CD4-positive, alpha-beta T cell treated with Interleukin-12 subunit alpha and Interleukin-12 subunit beta, for 1 hour (primary cell): ENCODE measurements at regions not wholly inside any gene's neighbourhood (a gene's known extent, or its start where the extent isn't known, plus 50 kb on each side); places are given as distances from the start of the nearest gene placed in this dataset.
"Not testable (repeated sequence)": the region's sequence is repeated elsewhere in the genome, so short reads cannot be mapped to it uniquely, and the experiment has no call there.

ENCODE experiments used
- DNase-seq: peaks from one replicate; pipeline ENCODE4 v3.0.0-alpha.2; 2020

DNA sequence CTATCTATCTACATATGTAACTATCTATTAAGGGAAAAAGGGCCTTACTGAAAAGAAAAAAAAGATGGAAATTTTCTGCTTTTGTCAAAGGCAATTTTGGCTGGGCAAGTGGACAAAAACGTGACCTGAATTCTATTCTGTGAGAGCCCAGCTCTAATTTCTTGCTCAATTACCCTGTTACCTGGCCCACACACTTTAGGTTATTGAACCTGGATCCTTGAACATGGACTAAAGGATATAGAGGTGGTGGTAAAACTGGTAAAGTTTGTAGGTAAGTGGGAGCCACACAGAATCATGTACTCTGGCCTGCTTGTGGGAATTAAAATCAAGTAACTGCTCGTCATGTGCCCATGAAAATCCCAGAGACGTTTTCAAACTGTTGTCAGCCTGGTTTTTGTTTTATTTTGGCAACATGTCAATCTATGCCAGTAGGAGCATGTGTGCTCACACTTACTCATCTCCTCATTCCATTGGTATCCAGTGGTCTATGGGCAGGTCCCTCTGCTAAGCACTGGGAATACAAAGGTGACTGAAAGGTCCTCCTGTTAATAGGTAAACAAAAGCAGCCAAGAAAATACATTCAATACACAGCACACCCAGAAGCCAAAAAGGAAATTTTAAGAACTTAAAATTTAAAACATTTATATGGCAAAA is 113.7 kb upstream of the WARS2 start:
- no peak for DNase-seq

DNA sequence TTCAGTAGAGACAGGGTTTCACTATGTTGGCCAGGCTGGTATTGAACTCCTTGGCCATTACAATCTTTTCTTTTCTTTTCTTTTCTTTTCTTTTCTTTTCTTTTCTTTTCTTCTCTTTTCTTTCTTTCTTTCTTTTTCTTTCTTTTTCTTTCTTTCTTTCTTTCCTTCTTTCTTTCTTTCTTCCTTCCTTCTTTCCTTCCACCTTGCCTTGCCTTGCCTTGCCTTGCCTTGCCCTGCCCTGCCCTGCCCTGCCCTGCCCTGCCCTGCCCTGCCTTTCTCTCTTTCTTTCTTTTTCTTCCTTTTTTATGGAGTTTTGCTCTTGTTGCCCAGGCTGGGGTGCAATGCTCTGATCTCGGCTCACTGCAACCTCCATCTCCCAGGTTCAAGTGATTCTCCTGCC is 112.5 kb upstream of the HAO2 start:
- not testable (repeated sequence) for DNase-seq

DNA sequence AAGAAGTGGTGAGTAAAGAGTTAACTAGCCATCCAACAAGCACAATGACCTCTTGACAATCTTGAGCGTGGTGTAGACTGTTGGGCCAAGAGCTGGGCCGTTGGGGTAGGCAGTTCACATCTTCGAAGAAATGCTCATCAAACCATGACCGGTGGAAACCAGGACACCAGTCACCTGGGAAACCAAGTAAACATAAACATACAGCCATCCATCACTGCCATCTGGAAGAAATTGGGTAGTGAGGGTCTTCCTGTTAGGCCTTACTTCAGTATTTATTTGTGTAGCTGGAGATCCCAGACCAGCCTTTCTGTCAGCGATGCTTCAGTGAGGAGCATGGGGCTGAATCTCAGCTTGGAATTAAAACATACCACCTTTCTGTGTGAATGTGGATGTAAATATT is 108.1 kb upstream of the HAO2 start:
- DNase-seq, result no peak

DNA sequence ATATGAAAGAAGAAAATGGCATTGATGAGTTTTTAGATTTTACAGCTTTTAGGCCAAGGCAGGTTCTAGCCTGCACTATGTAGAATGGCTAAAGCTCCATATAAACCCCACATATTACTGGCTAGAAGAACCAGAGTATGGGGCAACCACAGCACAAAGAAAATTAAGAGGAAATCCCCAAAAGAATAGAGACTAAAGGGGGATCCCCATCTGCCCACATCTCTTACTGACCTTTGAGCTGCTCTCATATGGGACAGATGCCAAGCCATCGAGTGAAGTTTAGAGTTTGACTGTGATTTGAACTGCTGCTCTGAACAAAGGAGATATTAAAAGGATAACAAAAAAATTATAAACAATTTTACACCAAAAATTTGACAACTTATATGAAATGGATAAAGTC is 102.2 kb upstream of the HAO2 start:
- no peak for DNase-seq

DNA sequence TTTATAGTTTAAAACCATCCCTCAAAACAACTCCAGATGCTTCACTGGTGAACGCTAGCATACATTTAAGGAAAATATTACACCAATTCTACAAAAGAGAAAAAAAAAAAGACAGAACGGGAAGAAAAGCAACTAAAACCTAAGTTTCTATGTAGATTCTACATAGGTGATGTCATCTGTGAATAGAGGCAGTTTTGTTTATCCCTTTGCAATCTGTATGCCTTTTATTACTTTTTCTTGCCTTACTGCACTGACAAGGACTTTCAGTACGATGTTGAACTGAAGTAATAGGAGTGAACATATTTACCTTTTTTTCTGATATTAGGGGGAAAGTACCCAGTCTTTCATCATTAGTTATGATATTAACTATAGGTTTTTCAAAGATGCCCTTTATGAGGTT is 101.7 kb upstream of the HAO2 start:
- no peak for DNase-seq

DNA sequence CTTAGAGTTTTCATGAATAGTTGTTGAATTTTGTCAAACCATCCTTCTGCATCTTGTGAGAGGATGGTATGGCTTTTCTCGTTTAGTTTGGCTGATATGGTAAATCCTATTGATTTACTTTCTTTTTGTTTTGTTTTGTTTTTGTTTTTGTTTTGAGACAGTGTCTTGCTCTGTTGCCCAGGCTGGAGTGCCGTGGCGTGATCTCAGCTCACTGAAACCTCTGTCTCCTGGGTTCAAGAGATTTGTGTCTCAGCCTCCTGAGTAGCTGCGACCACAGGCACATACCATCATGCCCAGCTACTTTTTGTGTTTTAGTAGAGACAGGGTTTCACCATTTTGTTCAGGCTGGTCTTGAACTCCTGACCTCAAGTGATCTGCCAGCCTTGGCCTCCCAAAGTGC is 101.3 kb upstream of the HAO2 start:
- not testable (repeated sequence) for DNase-seq

DNA sequence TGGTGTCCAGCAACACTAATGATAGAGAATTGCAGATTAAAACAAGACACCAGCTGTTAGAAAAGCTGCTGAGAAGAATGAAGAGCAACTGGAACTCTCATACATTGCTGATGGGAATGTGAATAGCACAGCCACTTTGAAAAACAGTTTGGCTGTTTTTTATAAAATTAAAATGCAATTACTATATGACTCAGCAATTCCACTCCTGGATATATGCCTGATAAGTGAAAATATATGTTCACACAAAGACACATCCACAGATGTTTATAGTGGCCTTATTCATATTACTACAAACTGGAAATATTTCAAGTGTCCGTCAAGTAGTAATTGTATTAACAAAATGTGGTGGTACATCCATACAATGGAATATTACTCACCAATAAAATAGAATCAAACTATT is 99.7 kb upstream of the HAO2 start:
- DNase-seq, result no peak

DNA sequence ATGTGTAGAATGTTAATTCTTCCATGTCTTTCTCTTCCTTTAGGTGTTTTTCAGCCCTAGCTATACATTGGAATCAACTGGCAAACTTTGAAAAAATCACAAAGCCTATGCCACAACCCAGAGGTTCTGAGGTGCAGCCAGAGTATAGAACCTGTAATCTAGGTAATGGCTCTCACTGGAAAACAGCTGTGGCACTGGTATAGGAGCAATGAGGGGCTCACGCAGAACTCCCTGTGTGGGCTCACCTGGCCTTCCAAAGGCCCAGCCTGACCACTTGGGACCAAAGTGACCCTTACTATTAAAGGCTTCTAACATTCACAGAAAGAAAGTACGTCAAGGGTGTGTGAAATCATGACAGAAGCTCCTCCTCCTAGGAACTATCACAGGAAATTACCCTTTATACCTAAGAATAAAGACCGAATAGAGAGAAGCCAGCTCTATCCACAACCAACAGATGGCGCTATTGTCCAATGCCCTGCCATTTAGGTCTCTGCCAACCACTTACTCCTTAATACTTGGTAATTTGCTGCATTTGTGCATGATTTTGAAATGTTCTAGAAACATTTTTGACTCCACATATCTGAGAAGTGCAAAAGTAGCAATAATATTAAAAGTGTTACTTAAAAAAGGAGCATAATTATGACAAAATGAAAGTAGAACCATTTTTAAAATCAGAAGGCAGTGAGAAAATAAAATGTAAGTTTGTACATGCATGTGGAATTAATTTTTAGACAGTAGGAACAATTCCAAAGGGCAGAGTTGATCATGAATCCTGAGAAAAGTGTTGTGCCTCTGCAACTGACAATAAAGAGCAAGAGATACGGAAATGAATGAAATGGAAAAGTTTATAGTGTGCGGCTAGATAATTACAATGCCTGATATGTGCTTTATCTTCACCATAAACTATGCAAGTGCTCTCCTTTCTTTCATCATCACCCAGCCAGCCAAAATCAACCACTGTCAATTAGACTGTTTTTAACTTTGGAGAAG is 93.1 kb upstream of the HAO2 start:
- DNase-seq, result peak; percentile 37

DNA sequence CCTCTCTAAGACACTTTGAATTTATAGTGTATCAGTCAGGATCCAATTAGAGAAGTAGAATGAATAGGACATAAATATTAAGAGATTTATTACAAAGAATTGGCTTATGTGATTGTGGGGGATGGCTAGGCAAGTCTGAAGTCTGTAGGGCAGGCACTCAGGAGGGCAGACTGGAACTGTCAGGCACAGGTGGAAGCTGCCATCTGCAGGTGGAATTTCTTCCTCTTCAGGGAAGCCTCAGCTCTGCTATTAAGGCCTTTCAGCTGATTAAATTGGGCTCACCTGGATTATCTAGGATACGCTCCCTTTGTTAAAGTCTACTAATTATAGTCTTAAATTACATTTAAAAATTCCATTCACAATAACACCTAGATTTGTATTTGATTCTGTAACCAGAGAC is 92.0 kb upstream of the HAO2 start:
- DNase-seq, result no peak

DNA sequence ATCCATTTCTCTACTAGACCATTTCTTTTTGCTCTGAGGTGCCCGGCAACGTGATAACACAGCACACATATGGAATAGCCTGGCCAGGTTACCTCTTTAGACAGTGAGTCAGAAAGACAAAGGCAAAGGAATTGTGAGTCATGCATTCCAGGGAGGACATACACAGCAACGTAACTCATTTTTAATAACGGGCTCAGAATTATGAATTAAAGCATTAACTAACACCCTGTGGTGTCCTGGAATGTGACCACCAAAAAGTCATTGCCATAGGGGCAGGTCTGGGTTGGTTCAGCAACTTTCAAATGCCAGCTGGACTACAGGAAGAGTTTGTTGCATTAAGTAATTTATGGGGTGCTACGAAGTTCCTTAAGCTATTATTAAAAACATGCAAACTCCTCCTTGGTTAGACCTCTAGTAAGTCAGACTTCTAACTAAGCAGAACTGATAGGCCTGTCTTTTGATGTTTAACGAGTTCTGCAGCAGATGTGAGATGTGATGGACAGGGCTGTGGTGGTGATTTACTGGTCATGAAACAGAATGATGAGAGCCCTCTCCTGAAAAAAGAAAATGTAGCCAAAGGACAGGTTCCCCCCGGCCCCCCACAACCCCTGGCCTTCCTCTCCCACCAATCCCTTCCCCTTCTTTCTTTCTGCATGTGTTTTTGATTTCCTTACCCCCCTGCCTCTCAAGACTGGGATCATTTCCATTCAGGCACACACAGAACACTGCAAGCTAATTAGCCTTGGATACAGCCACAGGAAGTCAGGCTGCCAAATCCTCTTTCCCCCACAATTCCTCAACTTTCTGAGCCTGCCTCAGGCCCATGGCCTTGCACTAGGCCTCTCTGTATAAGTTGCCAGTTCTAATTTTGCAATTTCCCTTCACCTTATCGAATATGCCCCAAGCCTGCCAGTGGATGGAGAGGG is 88.9 kb upstream of the HAO2 start:
- DNase-seq, result no peak

DNA sequence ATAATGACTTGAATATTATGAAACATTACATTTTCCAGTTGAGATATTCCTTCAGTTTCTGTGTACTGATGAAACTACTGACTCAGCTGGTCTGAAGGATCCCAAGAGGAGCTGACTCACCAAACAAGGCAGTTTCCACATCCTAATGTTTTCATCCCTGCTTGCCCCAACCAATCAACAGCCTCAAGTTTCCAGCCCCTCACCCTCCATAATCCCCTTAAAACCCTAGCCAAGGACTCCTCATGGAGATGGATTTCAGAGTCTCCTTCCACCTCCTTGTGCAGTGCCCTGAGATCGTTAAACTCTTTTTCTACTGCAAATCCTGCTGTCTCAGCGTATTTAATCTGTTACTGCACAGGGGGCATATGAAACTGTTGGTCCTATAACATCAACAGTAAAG is 83.1 kb upstream of the HAO2 start:
- no peak for DNase-seq

DNA sequence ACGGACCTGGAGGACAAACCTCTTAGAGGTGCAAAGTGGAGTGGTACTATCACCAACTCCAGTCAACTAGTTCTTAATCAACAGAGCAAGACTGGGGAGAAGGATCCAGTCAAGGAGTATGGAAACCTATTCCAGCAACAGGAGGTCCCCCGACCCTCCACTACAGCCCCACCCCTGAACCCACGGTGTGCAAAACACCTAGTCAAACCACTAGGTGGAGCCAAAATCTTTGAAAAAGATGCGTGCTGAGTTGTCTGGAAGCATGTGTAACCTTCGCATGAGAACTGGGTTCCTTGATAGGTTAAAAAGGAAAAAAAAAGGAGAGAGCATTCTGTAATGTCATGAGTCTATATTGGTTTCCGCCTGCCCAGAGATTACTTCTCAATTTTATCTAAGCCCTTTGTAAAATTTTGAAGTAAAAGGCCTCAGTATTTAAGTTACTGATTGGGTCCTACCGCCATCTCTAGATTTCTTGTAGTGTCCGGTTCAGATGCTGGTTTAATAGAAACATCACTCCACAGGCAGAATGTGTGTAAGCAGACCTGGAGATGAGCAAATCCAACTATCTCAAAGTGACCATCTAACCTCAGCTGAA is 81.9 kb upstream of the HAO2 start:
- peak; percentile 27 for DNase-seq

DNA sequence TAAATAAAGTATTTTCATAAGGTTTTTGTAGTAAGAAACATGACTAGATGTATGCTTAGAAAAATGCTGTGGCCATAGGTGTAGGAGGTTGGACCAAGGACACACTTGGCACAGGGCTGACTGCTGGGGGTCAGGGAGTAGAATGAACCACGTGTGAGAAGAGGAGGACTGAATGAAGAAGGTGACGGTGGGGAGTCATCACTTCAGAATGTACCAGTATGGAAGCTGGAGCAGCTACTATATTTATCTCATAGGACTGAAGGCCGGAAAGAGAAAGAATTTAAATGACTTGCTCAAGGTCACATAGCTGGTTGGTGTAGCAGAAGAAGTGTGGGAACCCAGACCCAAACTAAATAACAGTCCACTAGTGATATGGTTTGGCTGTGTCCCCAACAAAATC is 79.8 kb upstream of the HAO2 start:
- DNase-seq, result no peak

DNA sequence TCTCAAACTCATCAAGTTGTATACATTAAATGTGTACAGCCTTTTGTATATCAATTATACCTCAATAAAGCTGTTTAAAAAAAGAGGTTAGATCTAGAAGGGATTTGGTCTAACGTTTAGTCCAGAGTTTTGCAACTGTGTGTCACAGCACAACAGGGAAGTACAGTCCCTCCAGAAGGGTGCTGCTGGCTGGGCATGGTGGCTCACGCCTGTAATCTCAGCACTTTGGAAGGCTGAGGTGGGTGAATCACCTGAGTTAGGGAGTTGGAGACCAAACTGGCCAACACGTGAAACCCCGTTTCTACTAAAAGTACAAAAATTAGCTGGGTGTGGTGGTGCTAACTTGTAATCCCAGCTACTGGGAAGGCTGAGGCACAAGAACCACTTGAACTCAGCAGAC is 78.3 kb upstream of the HAO2 start:
- no peak for DNase-seq

DNA sequence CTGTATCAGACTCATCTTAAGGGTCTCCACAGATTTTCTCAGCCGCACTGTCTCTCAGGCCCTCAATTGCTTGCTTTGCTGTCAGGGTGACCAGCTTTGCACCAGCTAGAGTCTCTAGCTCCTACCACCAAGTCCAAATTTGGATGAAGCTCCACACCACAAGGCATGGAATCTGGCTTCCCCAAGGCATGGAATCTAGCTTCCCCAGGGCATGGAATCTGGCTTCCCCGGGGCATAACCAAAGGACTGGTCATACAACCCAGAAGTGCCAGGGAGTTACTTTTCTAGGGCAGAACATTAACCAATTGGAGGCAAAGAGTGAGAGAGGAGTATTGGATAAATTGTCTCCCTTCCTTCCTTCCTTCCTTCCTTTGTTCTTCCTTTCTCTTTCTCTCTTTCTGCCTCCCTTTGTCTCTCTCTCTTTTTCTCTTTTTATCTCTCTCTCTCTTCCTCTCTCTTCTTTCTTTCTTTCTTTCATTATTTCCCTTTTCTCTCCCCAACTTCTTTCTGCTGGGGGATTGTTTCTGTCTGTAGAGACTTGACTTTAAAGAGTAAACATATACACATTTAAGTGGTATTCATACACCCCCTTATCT is 76.9 kb upstream of the HAO2 start:
- DNase-seq, result no peak

DNA sequence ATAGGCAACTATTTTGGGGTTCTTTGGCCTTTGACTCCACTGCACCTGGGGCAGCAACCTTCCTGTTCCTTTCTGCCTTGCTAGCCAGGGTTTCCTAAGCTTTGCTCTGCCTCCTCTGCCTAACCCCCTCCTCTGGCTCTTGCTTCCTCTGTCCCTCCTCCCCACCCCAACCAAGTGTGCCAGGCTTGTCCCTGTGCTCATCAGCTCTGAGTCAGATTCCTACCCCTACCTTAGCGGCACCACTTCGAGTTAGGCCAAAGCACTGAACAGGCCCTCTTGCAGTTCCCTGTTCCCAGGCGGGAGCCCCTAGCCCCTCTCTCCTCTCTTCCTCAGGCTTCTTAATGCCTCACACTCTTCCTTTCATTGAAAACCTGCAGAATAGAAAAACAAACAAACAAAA is 74.8 kb upstream of the HAO2 start:
- no peak for DNase-seq

DNA sequence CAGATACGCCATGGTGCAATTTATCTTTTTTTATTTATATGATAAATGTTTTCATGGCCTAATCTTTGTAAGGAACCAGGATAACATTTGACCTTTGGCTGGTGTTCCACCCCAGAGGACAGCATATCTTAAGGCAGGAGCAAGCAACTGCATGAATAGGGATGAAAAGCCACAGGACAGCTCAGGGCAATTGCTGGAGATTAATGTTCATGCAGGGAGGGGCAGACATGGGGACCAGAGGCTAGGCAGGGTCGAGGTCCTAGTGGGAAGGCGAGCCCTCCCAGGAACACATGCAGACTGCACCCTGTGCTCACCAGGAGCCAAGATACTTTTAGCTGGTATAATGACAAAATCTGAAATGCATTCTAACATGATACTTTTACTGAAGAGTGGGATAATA is 74.4 kb upstream of the HAO2 start:
- no peak for DNase-seq

DNA sequence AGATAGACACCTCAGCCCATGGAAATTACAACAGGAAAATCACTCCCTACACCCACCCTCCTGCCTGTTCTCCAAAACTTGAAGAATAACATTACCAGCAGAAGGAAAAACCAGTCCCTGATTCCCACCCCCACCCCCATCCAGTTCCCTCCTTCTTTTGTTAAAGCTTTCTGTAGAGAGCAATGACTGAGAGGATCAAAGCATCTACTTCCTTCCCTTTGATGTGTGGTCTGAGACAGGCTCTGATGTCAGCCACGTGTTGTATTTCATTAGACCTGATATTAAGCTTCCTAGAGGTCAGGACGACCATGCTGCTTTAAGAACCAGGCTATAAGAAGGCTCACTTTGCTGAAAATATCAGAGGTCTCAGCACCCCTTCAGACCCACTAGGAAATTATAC is 73.9 kb upstream of the HAO2 start:
- peak; percentile 7 for DNase-seq

DNA sequence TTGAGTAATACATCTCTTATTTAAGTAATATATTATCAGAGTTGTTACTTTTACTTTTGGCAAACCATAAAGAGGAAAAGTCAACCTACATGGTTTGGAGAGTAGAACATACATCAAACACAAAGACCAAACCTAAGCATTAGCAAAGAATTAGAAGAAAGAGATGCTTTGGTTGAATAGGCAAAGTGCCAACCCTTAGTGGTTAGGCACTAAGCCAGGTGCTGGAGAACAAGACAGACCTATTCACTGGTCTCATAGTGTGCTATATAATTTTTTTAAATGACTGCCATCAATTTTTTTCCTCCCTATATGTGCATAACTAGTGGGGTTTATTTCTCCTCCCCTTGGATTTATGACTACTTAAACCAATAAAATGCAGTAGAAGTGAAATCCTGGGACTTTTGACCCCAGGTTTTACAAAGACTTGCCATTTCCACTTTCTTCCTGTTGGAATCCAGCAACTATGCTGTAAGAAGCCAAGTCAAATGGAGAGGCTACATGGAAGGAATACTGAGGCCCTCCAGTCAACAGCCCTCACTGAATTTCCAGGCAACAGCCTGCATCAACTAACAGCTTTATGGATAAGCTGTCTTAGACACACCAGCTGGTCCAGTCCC is 69.8 kb upstream of the HAO2 start:
- no peak for DNase-seq

DNA sequence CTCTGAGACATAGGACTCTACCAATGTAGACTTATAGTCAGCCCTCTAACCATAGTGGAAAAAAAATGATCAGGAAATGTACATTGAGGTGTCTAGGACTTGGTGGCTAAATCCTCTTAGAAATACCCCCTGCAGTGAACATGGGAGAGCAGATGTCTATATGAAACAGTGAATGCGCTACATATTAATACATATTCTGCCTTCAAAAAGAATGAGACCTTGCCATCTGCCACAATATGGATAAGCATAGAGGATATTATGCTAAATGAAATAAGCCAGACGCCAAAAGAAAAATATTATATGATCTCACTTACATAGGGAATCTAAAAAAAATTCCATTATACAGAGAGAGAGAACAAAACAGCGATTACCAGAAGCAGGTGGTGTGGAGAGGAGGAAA is 66.6 kb upstream of the HAO2 start:
- no peak for DNase-seq

DNA sequence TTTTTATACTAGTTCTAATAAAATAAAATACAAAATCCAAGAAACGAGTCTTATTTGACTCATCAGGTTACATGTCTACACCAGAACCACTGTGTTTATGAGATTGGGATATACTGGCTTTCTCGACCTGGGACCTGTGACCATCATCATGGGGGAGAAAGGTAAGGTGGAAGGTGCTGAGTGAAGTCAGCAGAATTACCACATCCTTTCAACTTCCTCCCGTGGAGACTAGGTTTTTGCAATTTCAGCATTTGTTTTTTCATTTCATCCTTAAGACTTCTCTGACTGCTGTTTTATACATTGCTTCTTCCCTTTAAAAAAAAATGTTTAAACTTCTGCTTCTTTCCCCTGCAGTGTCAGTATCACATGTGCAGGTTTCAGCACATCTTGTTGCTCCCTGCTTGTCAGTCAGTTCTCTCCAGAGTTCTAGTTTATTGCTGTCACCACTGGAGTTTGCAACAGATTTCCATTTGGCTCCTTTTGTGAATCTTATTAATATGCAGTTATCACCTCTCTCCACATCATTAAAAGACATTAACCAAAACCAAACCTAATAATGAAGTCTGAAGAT is 60.4 kb upstream of the HAO2 start:
- no peak for DNase-seq

DNA sequence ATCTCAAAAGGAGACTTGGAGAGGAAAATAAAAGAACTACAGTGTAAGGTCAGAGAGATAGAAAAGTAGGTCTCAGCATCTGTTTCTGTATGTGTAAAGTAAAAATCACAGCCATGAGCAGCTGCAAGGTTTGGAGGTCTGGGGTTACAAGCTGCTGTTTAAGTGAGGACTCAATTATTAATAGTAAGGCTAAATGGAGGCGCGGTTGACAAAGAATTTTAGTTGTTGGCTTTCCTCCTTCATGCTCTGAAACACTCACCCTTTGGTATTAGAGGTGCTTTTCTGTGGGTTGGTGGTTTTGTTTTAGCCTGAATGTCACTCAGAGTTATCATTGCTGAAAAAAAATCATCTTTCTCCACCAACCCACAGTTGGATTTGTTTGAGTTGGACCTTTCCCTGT is 59.8 kb upstream of the HAO2 start:
- no peak for DNase-seq
